A549 (cell line): ENCODE measurements at regions not wholly inside any gene's neighbourhood (a gene's known extent, or its start where the extent isn't known, plus 50 kb on each side); places are given as distances from the start of the nearest gene placed in this dataset.

Experiments used
- BHLHE40 ChIP-seq: IDR thresholded peaks from 2 replicates; pipeline ENCODE4 v1.6.1; 2012; ENCODE audit warnings: low read depth, low read length, inconsistent platforms
- EHF ChIP-seq: fragments of 250-450 bp; sonication (Bioruptor Pico); IDR thresholded peaks from 2 replicates; pipeline ENCODE4 v1.5.0; 2020; ENCODE audit warnings: mild to moderate bottlenecking
- TF ChIP-seq, protein P1 (sequence below): fragments of >200 bp; sonication (Bioruptor Twin); formaldehyde crosslinking; IDR thresholded peaks from 3 replicates; pipeline ENCODE4 v1.5.1; 2016
- TF ChIP-seq, protein P2 (sequence below): IDR thresholded peaks from 2 replicates; pipeline ENCODE4 v1.6.1; 2012; ENCODE audit warnings: low read depth, borderline replicate concordance

DNA sequence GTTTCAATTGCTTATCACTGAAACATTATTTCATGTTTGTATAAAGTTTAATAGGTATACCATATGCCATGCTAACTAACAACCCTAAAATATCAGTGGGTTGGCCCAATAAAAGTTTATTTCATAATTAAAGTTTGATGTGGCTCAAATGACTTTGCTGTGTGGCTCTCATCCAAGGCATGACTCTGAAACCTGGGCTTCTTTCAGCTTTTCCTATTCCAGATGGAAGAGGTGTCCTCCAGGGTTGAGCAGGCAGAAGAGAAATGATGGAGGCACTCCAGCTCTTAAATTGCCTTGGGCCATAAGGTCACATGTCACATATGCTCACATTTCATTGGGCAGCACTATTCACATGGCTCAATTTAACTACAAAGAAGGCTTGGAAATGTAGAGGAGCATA, 101.9 kb downstream of the MACIR start:
- TF ChIP-seq EHF (CRISPR knock-in tag) (no peak), BHLHE40 (no peak)
- TF ChIP-seq, protein P1, sequence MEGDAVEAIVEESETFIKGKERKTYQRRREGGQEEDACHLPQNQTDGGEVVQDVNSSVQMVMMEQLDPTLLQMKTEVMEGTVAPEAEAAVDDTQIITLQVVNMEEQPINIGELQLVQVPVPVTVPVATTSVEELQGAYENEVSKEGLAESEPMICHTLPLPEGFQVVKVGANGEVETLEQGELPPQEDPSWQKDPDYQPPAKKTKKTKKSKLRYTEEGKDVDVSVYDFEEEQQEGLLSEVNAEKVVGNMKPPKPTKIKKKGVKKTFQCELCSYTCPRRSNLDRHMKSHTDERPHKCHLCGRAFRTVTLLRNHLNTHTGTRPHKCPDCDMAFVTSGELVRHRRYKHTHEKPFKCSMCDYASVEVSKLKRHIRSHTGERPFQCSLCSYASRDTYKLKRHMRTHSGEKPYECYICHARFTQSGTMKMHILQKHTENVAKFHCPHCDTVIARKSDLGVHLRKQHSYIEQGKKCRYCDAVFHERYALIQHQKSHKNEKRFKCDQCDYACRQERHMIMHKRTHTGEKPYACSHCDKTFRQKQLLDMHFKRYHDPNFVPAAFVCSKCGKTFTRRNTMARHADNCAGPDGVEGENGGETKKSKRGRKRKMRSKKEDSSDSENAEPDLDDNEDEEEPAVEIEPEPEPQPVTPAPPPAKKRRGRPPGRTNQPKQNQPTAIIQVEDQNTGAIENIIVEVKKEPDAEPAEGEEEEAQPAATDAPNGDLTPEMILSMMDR: no peak
- TF ChIP-seq, protein P2, sequence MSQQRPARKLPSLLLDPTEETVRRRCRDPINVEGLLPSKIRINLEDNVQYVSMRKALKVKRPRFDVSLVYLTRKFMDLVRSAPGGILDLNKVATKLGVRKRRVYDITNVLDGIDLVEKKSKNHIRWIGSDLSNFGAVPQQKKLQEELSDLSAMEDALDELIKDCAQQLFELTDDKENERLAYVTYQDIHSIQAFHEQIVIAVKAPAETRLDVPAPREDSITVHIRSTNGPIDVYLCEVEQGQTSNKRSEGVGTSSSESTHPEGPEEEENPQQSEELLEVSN: no peak
